Activated CD4-positive, alpha-beta T cell treated with anti-CD3 and anti-CD28 coated beads, Interleukin-2, amount 50 U/mL, for 24 hours (primary cell): ENCODE measurements at regions not wholly inside any gene's neighbourhood (a gene's known extent, or its start where the extent isn't known, plus 50 kb on each side); places are given as distances from the start of the nearest gene placed in this dataset.

ENCODE experiments used
- DNase-seq, 2 donors: peaks; one replicate each; pipeline ENCODE4 v3.0.0-alpha.2; 2020; ENCODE audit warnings: low read depth in 1 of 2, low spot score in 1 of 2

DNA sequence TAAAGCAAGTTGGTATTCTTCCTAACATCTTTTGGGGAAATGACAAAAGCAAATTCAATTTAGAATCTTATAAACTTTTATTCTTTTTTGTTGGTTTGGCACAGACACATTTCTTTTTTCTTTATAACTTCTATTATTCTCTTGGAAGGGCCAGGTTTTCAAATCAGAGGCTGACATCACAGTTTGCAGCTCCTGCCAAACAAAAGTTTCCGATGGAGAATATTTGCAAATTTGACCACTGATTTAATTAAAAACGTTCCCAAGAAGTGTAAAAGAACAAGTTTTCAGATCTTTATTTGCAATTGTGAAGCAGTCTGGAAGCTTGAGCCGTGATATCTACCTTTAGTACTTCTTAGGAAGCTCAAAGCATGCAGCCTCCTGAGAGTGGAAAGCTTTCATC lies 53.8 kb upstream of the CD83 start:
- DNase-seq = no peak

DNA sequence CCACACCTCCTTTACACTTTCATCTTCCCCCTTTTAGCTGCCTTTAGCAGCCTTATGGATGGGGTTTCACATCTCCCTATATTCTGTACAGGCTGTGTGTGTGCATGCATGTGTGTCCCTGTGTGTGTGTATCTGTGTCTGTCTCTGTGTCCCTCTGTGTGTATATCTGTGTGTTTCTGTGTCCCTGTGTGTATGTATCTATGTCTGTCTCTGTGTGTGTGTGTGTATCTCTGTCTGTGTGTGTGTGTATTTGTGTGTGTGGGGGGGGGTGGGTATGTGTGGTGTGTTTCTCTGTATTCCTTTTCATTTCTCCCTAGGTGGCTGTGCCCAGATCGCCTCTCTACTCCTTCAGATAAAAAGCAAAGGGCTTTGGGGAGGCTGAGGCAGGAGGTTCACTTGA lies 52.2 kb upstream of the CD83 start:
- no peak for DNase-seq

DNA sequence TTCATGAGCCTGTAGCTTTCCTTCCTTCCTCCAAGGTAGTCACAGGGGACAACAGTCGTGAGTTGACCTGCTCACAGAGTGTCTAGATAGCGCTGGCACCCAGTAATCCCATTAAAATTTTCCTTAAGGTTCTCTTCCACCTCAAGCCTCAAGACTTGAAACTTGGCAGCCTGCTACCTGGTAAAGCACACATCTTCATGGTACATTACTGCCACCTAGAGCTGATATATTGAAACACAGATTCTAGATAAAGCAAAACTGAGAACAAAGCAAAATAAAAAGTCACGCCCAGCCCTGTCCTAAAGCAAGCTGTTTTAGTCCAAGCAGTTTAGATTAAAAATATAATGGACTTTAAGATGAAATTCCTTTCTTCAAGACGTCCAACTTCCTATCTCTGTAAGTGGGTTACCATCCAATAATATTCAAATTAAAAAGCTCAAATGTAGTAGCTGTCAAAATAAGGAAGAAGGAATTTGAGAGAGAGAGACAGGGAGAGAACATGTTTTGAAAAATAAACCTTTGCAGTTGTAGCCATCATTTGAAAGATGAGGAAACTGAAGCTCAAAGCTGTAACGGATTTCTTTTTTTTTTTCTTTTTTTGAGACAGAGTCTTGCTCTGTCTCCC lies 50.7 kb upstream of the CD83 start:
- no peak for DNase-seq

DNA sequence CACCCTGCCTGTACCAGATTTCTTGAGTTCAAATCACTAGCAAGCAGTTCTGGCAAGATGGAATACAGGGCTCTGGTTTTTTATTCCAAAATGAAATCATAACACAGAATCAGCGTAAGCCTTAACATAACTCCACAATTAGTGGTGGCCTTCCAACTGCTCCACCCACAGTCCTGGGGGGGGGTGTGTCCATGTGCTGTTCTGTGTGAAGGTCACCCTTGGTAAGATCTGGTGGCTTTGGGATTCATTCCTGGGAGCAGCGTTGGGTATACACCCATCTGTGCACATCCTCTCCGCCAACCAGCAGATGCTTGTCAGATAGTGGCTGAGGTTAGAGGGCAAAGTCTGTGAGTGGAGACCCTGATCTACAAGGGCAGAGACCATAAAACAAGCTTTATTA lies 49.9 kb upstream of the CD83 start:
- no peak for DNase-seq
